DOHH2 (cell line): ENCODE measurements at regions not wholly inside any gene's neighbourhood (a gene's known extent, or its start where the extent isn't known, plus 50 kb on each side); places are given as distances from the start of the nearest gene placed in this dataset.

Source experiments
- H3F3A ChIP-seq: fragments of 200-600 bp; sonication (generic), shearing (Covaris generic); 2 replicates; pipeline ENCODE4 v1.6.0; 2016; ENCODE audit warnings: antibody characterized with exemption, mild to moderate bottlenecking; ENCODE audit not compliant: control insufficient read depth, insufficient read depth
- H3K27ac ChIP-seq: fragments of 200-600 bp; sonication (generic); 2 replicates; pipeline ENCODE4 v1.5.1; 2014; ENCODE audit warnings: low read depth, mild to moderate bottlenecking, low read length, moderate library complexity
- H3K27me3 ChIP-seq: fragments of 200-600 bp; sonication (generic); 2 replicates; pipeline ENCODE4 v1.6.1; 2014; ENCODE audit warnings: mild to moderate bottlenecking, low read length, mixed read lengths; ENCODE audit not compliant: control insufficient read depth
- H3K36me3 ChIP-seq: fragments of 200-600 bp; sonication (generic); 2 replicates; pipeline ENCODE4 v1.6.1; 2014; ENCODE audit warnings: mild to moderate bottlenecking, low read length, moderate library complexity, mixed read lengths; ENCODE audit not compliant: control insufficient read depth
- H3K4me1 ChIP-seq: fragments of 200-600 bp; sonication (generic); 2 replicates; pipeline ENCODE4 v1.6.1; 2014; ENCODE audit warnings: mild to moderate bottlenecking, low read length, mixed read lengths; ENCODE audit not compliant: control insufficient read depth
- H3K4me2 ChIP-seq: fragments of 200-600 bp; sonication (generic); 2 replicates; pipeline ENCODE4 v1.6.0; 2014; ENCODE audit warnings: mild to moderate bottlenecking, low read length, moderate library complexity
- H3K4me3 ChIP-seq: fragments of 200-600 bp; sonication (generic); 2 replicates; pipeline ENCODE4 v1.5.1; 2014; ENCODE audit warnings: mild to moderate bottlenecking, low read length, mixed read lengths
- H3K79me2 ChIP-seq: fragments of 200-600 bp; sonication (generic); 2 replicates; pipeline ENCODE4 v1.6.1; 2014; ENCODE audit warnings: mild to moderate bottlenecking, low read length, mixed read lengths; ENCODE audit not compliant: control insufficient read depth
- H3K9me2 ChIP-seq: fragments of 200-600 bp; sonication (generic); replicated peaks from 2 replicates; pipeline ENCODE4 v1.6.1; 2014; ENCODE audit warnings: mild to moderate bottlenecking, low read length, mixed read lengths; ENCODE audit not compliant: control insufficient read depth
- H3K9me3 ChIP-seq: fragments of 200-600 bp; sonication (generic); 2 replicates; pipeline ENCODE4 v1.6.1; 2014; ENCODE audit warnings: antibody characterized with exemption, low read length, mixed read lengths; ENCODE audit not compliant: control insufficient read depth, insufficient read depth
- H4K20me1 ChIP-seq: fragments of 200-600 bp; sonication (generic); 2 replicates; pipeline ENCODE4 v1.6.0; 2014; ENCODE audit warnings: low read depth, mild to moderate bottlenecking, antibody characterized with exemption, low read length, moderate library complexity; ENCODE audit not compliant: control insufficient read depth, insufficient read depth
- CTCF ChIP-seq: fragments of 200-600 bp; sonication (generic); IDR thresholded peaks from one replicate; pipeline ENCODE4 v1.5.1; 2014; ENCODE audit warnings: antibody characterized with exemption, mild to moderate bottlenecking, low read depth, low read length; ENCODE audit not compliant: poor library complexity, severe bottlenecking
- EZH2phosphoT487 ChIP-seq: fragments of 200-600 bp; sonication (generic); IDR thresholded peaks from 2 replicates; pipeline ENCODE4 v1.6.1; 2017; ENCODE audit warnings: borderline replicate concordance, mild to moderate bottlenecking, antibody characterized with exemption, low read length, moderate library complexity, mixed read lengths

DNA sequence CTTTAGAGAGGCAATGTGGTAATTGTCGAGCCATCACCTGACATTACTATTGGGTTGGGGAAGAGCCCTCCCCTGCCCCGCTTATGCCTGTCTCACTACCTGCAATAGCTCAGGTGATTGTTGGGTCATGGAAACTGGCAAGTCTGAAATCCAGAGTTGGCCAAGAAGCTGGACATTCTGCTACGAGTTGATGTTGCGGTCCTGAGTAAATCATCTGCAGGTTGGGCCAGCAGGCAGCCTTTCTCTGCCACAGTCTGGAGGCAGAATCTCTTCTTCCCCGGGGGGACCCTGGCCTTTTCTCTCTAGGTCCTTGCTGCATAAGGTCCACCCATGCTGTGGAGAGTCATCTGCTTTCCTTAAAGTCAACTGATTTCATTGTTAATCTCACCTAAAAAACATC lies 142.4 kb downstream of the THBS2 start:
- H4K20me1 ChIP-seq, result no peaks in the 10 kb centered on the region
- H3F3A ChIP-seq, result no peaks in the 10 kb centered on the region
- H3K27me3 ChIP-seq, result no peaks in the 10 kb centered on the region
- no peak overlapping the region for H3K4me3 ChIP-seq
- TF ChIP-seq EZH2phosphoT487 (no peak), CTCF (no peak)
- no peaks in the 10 kb centered on the region for H3K9me2 ChIP-seq
- no peaks in the 10 kb centered on the region for H3K36me3 ChIP-seq
- no peak overlapping the region for H3K4me2 ChIP-seq
- no peaks in the 10 kb centered on the region for H3K9me3 ChIP-seq
- H3K79me2 ChIP-seq, result no peaks in the 10 kb centered on the region
- no peaks in the 10 kb centered on the region for H3K4me1 ChIP-seq
- H3K27ac ChIP-seq, result no peak overlapping the region

- no peaks in the 10 kb centered on the region for H3F3A ChIP-seq
- no peak overlapping the region for H3K4me2 ChIP-seq
- H3K79me2 ChIP-seq, result no peaks in the 10 kb centered on the region
- H3K4me3 ChIP-seq, result no peak overlapping the region
- H3K9me2 ChIP-seq, result no peaks in the 10 kb centered on the region
- no peaks in the 10 kb centered on the region for H3K36me3 ChIP-seq
- no peaks in the 10 kb centered on the region for H3K9me3 ChIP-seq
- no peaks in the 10 kb centered on the region for H3K4me1 ChIP-seq
- TF ChIP-seq CTCF, result no peak
- no peak for TF ChIP-seq EZH2phosphoT487
- H4K20me1 ChIP-seq, result no peaks in the 10 kb centered on the region
- H3K27me3 ChIP-seq, result no peaks in the 10 kb centered on the region
- H3K27ac ChIP-seq, result no peak overlapping the region
Measured at GRCh38 chr6:169109411-169110220, 144.0 kb downstream of the THBS2 start.

- H3K4me3 ChIP-seq, result no peak overlapping the region
- TF ChIP-seq EZH2phosphoT487, result no peak
- no peak for TF ChIP-seq CTCF
- no peaks in the 10 kb centered on the region for H4K20me1 ChIP-seq
- H3K27me3 ChIP-seq, result no peaks in the 10 kb centered on the region
- no peaks in the 10 kb centered on the region for H3F3A ChIP-seq
- H3K79me2 ChIP-seq, result no peaks in the 10 kb centered on the region
- H3K4me1 ChIP-seq, result no peaks in the 10 kb centered on the region
- no peak overlapping the region for H3K4me2 ChIP-seq
- no peaks in the 10 kb centered on the region for H3K36me3 ChIP-seq
- H3K27ac ChIP-seq, result no peak overlapping the region
- no peaks in the 10 kb centered on the region for H3K9me3 ChIP-seq
- H3K9me2 ChIP-seq, result no peaks in the 10 kb centered on the region
Measured at GRCh38 chr6:169108753-169109152, 144.9 kb downstream of the THBS2 start.

GRCh38 chr6:169106176-169106575 lies 147.5 kb downstream of the THBS2 start:
- Histone ChIP-seq H3K9me2 (no peaks in the 10 kb centered on the region), H3K27me3 (no peaks in the 10 kb centered on the region)
- no peak for TF ChIP-seq EZH2phosphoT487
- no peak for TF ChIP-seq CTCF

More at GRCh38 chr6:169106176-169106575, 147.5 kb downstream of the THBS2 start:
- Histone ChIP-seq H3F3A (no peaks in the 10 kb centered on the region), H3K4me3 (no peak overlapping the region), H3K79me2 (no peaks in the 10 kb centered on the region), H3K36me3 (no peaks in the 10 kb centered on the region), H3K27ac (no peak overlapping the region), H4K20me1 (no peaks in the 10 kb centered on the region), H3K4me1 (no peaks in the 10 kb centered on the region), H3K4me2 (no peak overlapping the region), H3K9me3 (no peaks in the 10 kb centered on the region)
